ENCODE measurements at regions not wholly inside any gene's neighbourhood (a gene's known extent, or its start where the extent isn't known, plus 50 kb on each side); places are given as distances from the start of the nearest gene placed in this dataset.
"Not testable (repeated sequence)": the region's sequence is repeated elsewhere in the genome, so short reads cannot be mapped to it uniquely, and the experiment has no call there.

- Histone ChIP-seq H3K36me3 (ENCODE audit: control insufficient read depth in 4 of 4, insufficient read depth in 4 of 4, low read length in 4 of 4) (no peaks in the 10 kb centered on the region), H3K27me3 (ENCODE audit: control insufficient read depth in 3 of 3, insufficient read depth in 3 of 3, low read length in 2 of 3) (no peaks in the 10 kb centered on the region), H3K4me3 (no peak overlapping the region), H3K27ac (ENCODE audit: low read depth in 1 of 2, low read length in 1 of 2) (no peak overlapping the region), H3K9me3 (ENCODE audit: control insufficient read depth in 4 of 4, insufficient read depth in 3 of 4, low read length in 3 of 4) (peaks cover 0 to 19% (median 13%) of the 10 kb centered on the region in 4 donors), H3K4me1 (ENCODE audit: control insufficient read depth in 5 of 5, insufficient read depth in 5 of 5, low read length in 5 of 5) (no peaks in the 10 kb centered on the region), H3K9ac (ENCODE audit: insufficient read depth in 1 of 2, low read length in 2 of 2) (no peak overlapping the region)
- WGBS, 2 donors, result 77 to 95% methylated on average over 1 of the region's 1 CpG
- DNase-seq (no peak), ATAC-seq (ENCODE audit: insufficient read depth, low FRiP score) (no peak)
- no peak for TF ChIP-seq CTCF (IDR thresholded peaks at IDR 0.05; ENCODE audit: control extremely low read depth, extremely low read depth)
Observed at GRCh38 chr5:145408048-145408341, 427.1 kb downstream of the PRELID2 start.

GRCh38 chr5:145407300-145408047, 427.7 kb downstream of the PRELID2 start:
- no peak for TF ChIP-seq CTCF (IDR thresholded peaks at IDR 0.05; ENCODE audit: control extremely low read depth, extremely low read depth)
- no peak overlapping the region for H3K4me3 ChIP-seq
- H3K36me3 ChIP-seq (ENCODE audit: control insufficient read depth in 4 of 4, insufficient read depth in 4 of 4, low read length in 4 of 4), result no peaks in the 10 kb centered on the region
- 75 to 82% methylated on average over 2 of the region's 2 CpGs for WGBS, 2 donors
- peaks cover 0 to 19% (median 13%) of the 10 kb centered on the region in 4 donors for H3K9me3 ChIP-seq (ENCODE audit: control insufficient read depth in 4 of 4, insufficient read depth in 3 of 4, low read length in 3 of 4)
- H3K27ac ChIP-seq (ENCODE audit: low read depth in 1 of 2, low read length in 1 of 2), result no peak overlapping the region
- no peaks in the 10 kb centered on the region for H3K4me1 ChIP-seq (ENCODE audit: control insufficient read depth in 5 of 5, insufficient read depth in 5 of 5, low read length in 5 of 5)
- H3K9ac ChIP-seq (ENCODE audit: insufficient read depth in 1 of 2, low read length in 2 of 2), result no peak overlapping the region
- no peaks in the 10 kb centered on the region for H3K27me3 ChIP-seq (ENCODE audit: control insufficient read depth in 3 of 3, insufficient read depth in 3 of 3, low read length in 2 of 3)
- no peak for DNase-seq
- ATAC-seq (ENCODE audit: insufficient read depth, low FRiP score), result no peak

GRCh38 chr5:145403992-145404391, 431.1 kb downstream of the PRELID2 start:
- Histone ChIP-seq H3K36me3 (ENCODE audit: control insufficient read depth in 4 of 4, insufficient read depth in 4 of 4, low read length in 4 of 4) (no peaks in the 10 kb centered on the region), H3K4me3 (no peak overlapping the region), H3K27ac (ENCODE audit: low read depth in 1 of 2, low read length in 1 of 2) (no peak overlapping the region), H3K27me3 (ENCODE audit: control insufficient read depth in 3 of 3, insufficient read depth in 3 of 3, low read length in 2 of 3) (no peaks in the 10 kb centered on the region), H3K9me3 (ENCODE audit: control insufficient read depth in 4 of 4, insufficient read depth in 3 of 4, low read length in 3 of 4) (peaks cover 0 to 11% (median 5%) of the 10 kb centered on the region in 4 donors), H3K9ac (ENCODE audit: insufficient read depth in 1 of 2, low read length in 2 of 2) (no peak overlapping the region), H3K4me1 (ENCODE audit: control insufficient read depth in 5 of 5, insufficient read depth in 5 of 5, low read length in 5 of 5) (no peaks in the 10 kb centered on the region)
- no peak for TF ChIP-seq CTCF (IDR thresholded peaks at IDR 0.05; ENCODE audit: control extremely low read depth, extremely low read depth)
- DNase-seq (no peak), ATAC-seq (ENCODE audit: insufficient read depth, low FRiP score) (no peak)
- WGBS, 2 donors, result 91 to 94% methylated on average over 7 of the region's 7 CpGs

GRCh38 chr5:145396888-145397287, 438.3 kb downstream of the PRELID2 start:
- Histone ChIP-seq H3K4me3 (no peak overlapping the region), H3K27me3 (ENCODE audit: control insufficient read depth in 3 of 3, insufficient read depth in 3 of 3, low read length in 2 of 3) (no peaks in the 10 kb centered on the region), H3K36me3 (ENCODE audit: control insufficient read depth in 4 of 4, insufficient read depth in 4 of 4, low read length in 4 of 4) (no peaks in the 10 kb centered on the region), H3K9me3 (ENCODE audit: control insufficient read depth in 4 of 4, insufficient read depth in 3 of 4, low read length in 3 of 4) (no peaks in the 10 kb centered on the region), H3K27ac (ENCODE audit: low read depth in 1 of 2, low read length in 1 of 2) (no peak overlapping the region), H3K9ac (ENCODE audit: insufficient read depth in 1 of 2, low read length in 2 of 2) (no peak overlapping the region), H3K4me1 (ENCODE audit: control insufficient read depth in 5 of 5, insufficient read depth in 5 of 5, low read length in 5 of 5) (no peaks in the 10 kb centered on the region)
- DNase-seq (no peak), ATAC-seq (ENCODE audit: insufficient read depth, low FRiP score) (no peak)
- 92 to 96% methylated on average over 1 of the region's 1 CpG for WGBS, 2 donors
- TF ChIP-seq CTCF (IDR thresholded peaks at IDR 0.05; ENCODE audit: control extremely low read depth, extremely low read depth), result no peak

- not testable (repeated sequence) for H3K27ac ChIP-seq (ENCODE audit: low read depth in 1 of 2, low read length in 1 of 2); H3K27me3 ChIP-seq (ENCODE audit: control insufficient read depth in 3 of 3, insufficient read depth in 3 of 3, low read length in 2 of 3); H3K9ac ChIP-seq (ENCODE audit: insufficient read depth in 1 of 2, low read length in 2 of 2); H3K36me3 ChIP-seq (ENCODE audit: control insufficient read depth in 4 of 4, insufficient read depth in 4 of 4, low read length in 4 of 4); H3K9me3 ChIP-seq (ENCODE audit: control insufficient read depth in 4 of 4, insufficient read depth in 3 of 4, low read length in 3 of 4); DNase-seq; H3K4me1 ChIP-seq (ENCODE audit: control insufficient read depth in 5 of 5, insufficient read depth in 5 of 5, low read length in 5 of 5); ATAC-seq (ENCODE audit: insufficient read depth, low FRiP score); H3K4me3 ChIP-seq
- WGBS, 2 donors, result 75 to 79% methylated on average over 7 of the region's 7 CpGs
Observed at GRCh38 chr5:145395151-145395550, 440.0 kb downstream of the PRELID2 start.

Data from lung (tissue), 11 donors.